Stimulated activated CD8-positive, alpha-beta memory T cell treated with anti-CD3 and anti-CD28 coated beads, Interleukin-4, amount 100 ng/mL, for 4 hours (primary cell): ENCODE measurements at regions not wholly inside any gene's neighbourhood (a gene's known extent, or its start where the extent isn't known, plus 50 kb on each side); places are given as distances from the start of the nearest gene placed in this dataset.

Experiments used
- DNase-seq, 2 donors: peaks; one replicate each; pipeline ENCODE4 v3.0.0-alpha.2; 2020; ENCODE audit warnings: low read depth in 2 of 2, low spot score in 1 of 2

GRCh38 chr6:104428184-104428583 is 431.5 kb downstream of the HACE1 start:
- DNase-seq: no peak

- DNase-seq: no peak
Measured at GRCh38 chr6:104423691-104424090, 436.0 kb downstream of the HACE1 start.

GRCh38 chr6:104421650-104422049 is 438.1 kb downstream of the HACE1 start:
- DNase-seq: no peak

- no peak for DNase-seq
Measured at GRCh38 chr6:104418839-104419238, 440.9 kb downstream of the HACE1 start.

- DNase-seq: no peak
Measured at GRCh38 chr6:104418125-104418524, 441.6 kb downstream of the HACE1 start.

GRCh38 chr6:104414723-104415122 is 445.0 kb downstream of the HACE1 start:
- no peak for DNase-seq

GRCh38 chr6:104413767-104414166 is 446.0 kb downstream of the HACE1 start:
- DNase-seq: no peak

- no peak for DNase-seq
Measured at GRCh38 chr6:104411302-104411701, 448.4 kb downstream of the HACE1 start.

- no peak for DNase-seq
Measured at GRCh38 chr6:104409913-104410312, 449.8 kb downstream of the HACE1 start.

- no peak for DNase-seq
Measured at GRCh38 chr6:104407957-104408356, 451.8 kb downstream of the HACE1 start.

GRCh38 chr6:104404377-104404776 is 455.3 kb downstream of the HACE1 start:
- no peak for DNase-seq

GRCh38 chr6:104402572-104402971 is 457.1 kb downstream of the HACE1 start:
- no peak for DNase-seq

- DNase-seq: no peak
Measured at GRCh38 chr6:104401926-104402325, 457.8 kb downstream of the HACE1 start.

GRCh38 chr6:104400844-104401243 is 458.9 kb downstream of the HACE1 start:
- no peak for DNase-seq

- no peak for DNase-seq
Measured at GRCh38 chr6:104396077-104396476, 463.6 kb downstream of the HACE1 start.

- DNase-seq: no peak
Measured at GRCh38 chr6:104381907-104382306, 477.8 kb downstream of the HACE1 start.

- no peak for DNase-seq
Measured at GRCh38 chr6:104365451-104366234, 494.1 kb downstream of the HACE1 start.

- DNase-seq: no peak
Measured at GRCh38 chr6:104357928-104358327, 501.8 kb downstream of the HACE1 start.

- DNase-seq: no peak
Measured at GRCh38 chr6:104356197-104356596, 503.5 kb downstream of the HACE1 start.

GRCh38 chr6:104349191-104349590 is 510.5 kb downstream of the HACE1 start:
- DNase-seq: no peak

GRCh38 chr6:104344223-104344622 is 515.5 kb downstream of the HACE1 start:
- no peak for DNase-seq

GRCh38 chr6:104332364-104332763 is 527.4 kb downstream of the HACE1 start:
- no peak for DNase-seq
